MCF 10A (cell line): ENCODE measurements at regions not wholly inside any gene's neighbourhood (a gene's known extent, or its start where the extent isn't known, plus 50 kb on each side); places are given as distances from the start of the nearest gene placed in this dataset.

Experiments
- BruUV-seq: library from RNA; stranded (reverse); fragments of 400-500 nt; replicated peaks from 2 replicates; lab custom pipeline; 2021; lab: Mats Ljungman, UMichigan
- CTCF ChIA-PET: fragments of 300-600 bp; sonication (Branson Sonifier 250); formaldehyde crosslinking; extraction: SDS; loops from one replicate; lab custom pipeline; 2021; ENCODE audit warnings: antibody characterized with exemption, inconsistent platforms; lab: Yijun Ruan, JAX
- POLR2A ChIA-PET: fragments of 300-600, 350-650 bp; sonication (Branson Sonifier 250); formaldehyde crosslinking; extraction: SDS; loops from one replicate; lab custom pipeline; 2020; ENCODE audit warnings: antibody characterized with exemption, inconsistent platforms; lab: Yijun Ruan, JAX
- DNase-seq: peaks from one replicate; pipeline ENCODE4 v3.0.0-alpha.2; 2018; ENCODE audit not compliant: unreplicated experiment
- H3K27ac Mint-ChIP-seq: one replicate; pipeline ENCODE4 v1.8.0; 2022; ENCODE audit warnings: mild to moderate bottlenecking, low read depth, mixed read lengths; ENCODE audit not compliant: unreplicated experiment
- H3K27me3 Mint-ChIP-seq: one replicate; pipeline ENCODE4 v1.8.0; 2022; ENCODE audit warnings: mixed read lengths; ENCODE audit not compliant: insufficient read depth, unreplicated experiment
- H3K36me3 Mint-ChIP-seq: one replicate; pipeline ENCODE4 v1.8.0; 2022; ENCODE audit warnings: mild to moderate bottlenecking, moderate library complexity, mixed read lengths; ENCODE audit not compliant: insufficient read depth, unreplicated experiment
- H3K4me1 Mint-ChIP-seq: one replicate; pipeline ENCODE4 v1.8.0; 2022; ENCODE audit warnings: mixed read lengths; ENCODE audit not compliant: insufficient read depth, unreplicated experiment
- H3K4me3 Mint-ChIP-seq: one replicate; pipeline ENCODE4 v1.8.0; 2022; ENCODE audit warnings: mild to moderate bottlenecking, moderate library complexity, mixed read lengths; ENCODE audit not compliant: unreplicated experiment
- H3K9me3 Mint-ChIP-seq: one replicate; pipeline ENCODE4 v1.8.0; 2022; ENCODE audit warnings: mixed read lengths; ENCODE audit not compliant: unreplicated experiment
- intact Hi-C: fragments of 100-400 bp; cut with micrococcal nuclease; formaldehyde crosslinking; loops from 2 replicates; pipeline ENCODE4 v1.14.1; 2022
- TF ChIP-seq, protein P1 (sequence below): fragments of 200-600 bp; IDR thresholded peaks from one replicate; pipeline ENCODE4 v1.8.0; 2022; ENCODE audit warnings: antibody characterized with exemption, mild to moderate bottlenecking; ENCODE audit not compliant: unreplicated experiment

DNA sequence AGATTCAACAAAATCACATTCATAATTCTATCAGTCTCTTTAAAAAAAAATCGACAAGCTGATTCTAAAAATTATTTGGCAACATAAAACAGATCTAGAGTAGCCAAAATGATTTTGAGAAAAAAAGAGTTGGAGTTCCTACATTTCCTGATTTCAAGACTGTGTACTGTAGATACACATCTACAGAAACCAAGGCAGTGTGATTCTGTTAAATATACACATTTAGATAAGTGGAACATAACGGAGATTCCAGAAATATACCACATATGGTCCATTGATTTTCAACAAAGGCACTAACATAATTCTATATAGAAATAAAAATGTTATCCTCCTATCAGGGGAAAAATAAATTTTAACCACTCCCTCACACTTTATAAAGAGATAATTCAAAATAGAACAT is 467.0 kb downstream of the ADRA2A start:
- BruUV-seq, result no TSS peak
- Mint-ChIP-seq H3K9me3 (no peaks in the 10 kb centered on the region), H3K36me3 (no peaks in the 10 kb centered on the region), H3K4me3 (no peak overlapping the region), H3K27me3 (no peaks in the 10 kb centered on the region), H3K27ac (no peak overlapping the region), H3K4me1 (no peaks in the 10 kb centered on the region)
- POLR2A ChIA-PET, result no interaction called here
- DNase-seq, result no peak
- TF ChIP-seq, protein P1, sequence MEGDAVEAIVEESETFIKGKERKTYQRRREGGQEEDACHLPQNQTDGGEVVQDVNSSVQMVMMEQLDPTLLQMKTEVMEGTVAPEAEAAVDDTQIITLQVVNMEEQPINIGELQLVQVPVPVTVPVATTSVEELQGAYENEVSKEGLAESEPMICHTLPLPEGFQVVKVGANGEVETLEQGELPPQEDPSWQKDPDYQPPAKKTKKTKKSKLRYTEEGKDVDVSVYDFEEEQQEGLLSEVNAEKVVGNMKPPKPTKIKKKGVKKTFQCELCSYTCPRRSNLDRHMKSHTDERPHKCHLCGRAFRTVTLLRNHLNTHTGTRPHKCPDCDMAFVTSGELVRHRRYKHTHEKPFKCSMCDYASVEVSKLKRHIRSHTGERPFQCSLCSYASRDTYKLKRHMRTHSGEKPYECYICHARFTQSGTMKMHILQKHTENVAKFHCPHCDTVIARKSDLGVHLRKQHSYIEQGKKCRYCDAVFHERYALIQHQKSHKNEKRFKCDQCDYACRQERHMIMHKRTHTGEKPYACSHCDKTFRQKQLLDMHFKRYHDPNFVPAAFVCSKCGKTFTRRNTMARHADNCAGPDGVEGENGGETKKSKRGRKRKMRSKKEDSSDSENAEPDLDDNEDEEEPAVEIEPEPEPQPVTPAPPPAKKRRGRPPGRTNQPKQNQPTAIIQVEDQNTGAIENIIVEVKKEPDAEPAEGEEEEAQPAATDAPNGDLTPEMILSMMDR, result no peak
- intact Hi-C loops, result no loop called here
- CTCF ChIA-PET, result no interaction called here

DNA sequence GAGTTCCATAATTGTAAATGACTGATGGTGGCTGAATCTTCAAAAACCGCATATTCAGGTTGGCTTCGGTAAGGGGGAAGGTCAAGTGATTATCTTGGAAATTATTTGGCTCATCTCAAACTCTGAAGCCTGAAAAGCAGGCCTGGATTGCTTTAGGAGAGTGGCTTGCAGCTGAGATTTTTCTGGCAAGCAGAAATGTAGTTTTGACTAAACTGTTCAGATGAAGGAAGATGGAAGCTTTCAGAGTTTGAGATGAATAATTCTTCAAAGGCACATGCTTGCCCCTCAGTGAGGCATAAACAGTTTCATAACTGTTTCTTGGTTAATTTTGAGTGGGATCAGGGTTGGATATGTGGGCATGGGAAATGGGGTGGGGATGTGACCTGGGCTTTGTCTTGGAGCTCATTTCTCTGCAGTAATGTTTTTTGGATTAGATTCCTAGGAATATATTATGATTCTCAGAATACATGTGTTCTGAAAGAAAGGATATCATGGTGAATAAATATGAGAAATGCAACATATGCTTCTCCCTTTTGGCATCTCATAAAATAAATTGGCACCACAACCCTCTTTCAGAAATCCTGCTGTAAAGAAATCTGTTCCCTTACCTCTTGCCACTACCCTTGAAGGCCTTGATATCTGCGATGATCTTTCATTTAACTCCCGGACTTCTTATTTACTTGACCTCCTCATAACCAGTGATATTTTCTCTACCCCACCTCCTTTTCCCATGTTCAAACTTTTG is 469.2 kb downstream of the ADRA2A start:
- H3K36me3 Mint-ChIP-seq, result no peaks in the 10 kb centered on the region
- H3K27me3 Mint-ChIP-seq, result no peaks in the 10 kb centered on the region
- no peaks in the 10 kb centered on the region for H3K9me3 Mint-ChIP-seq
- H3K4me3 Mint-ChIP-seq, result no peak overlapping the region
- POLR2A ChIA-PET, result no interaction called here
- no peak overlapping the region for H3K27ac Mint-ChIP-seq
- H3K4me1 Mint-ChIP-seq, result peaks cover 2% of the 10 kb centered on the region
- CTCF ChIA-PET, result interaction anchor here (0.6 kb wide), 1 partner anchor 14 kb away, joined by 3 read pairs; no protein-coding TSS in a partner anchor
- DNase-seq, result no peak
- BruUV-seq, result no TSS peak
- TF ChIP-seq, protein P1, result no peak
- intact Hi-C loops, result no loop called here

DNA sequence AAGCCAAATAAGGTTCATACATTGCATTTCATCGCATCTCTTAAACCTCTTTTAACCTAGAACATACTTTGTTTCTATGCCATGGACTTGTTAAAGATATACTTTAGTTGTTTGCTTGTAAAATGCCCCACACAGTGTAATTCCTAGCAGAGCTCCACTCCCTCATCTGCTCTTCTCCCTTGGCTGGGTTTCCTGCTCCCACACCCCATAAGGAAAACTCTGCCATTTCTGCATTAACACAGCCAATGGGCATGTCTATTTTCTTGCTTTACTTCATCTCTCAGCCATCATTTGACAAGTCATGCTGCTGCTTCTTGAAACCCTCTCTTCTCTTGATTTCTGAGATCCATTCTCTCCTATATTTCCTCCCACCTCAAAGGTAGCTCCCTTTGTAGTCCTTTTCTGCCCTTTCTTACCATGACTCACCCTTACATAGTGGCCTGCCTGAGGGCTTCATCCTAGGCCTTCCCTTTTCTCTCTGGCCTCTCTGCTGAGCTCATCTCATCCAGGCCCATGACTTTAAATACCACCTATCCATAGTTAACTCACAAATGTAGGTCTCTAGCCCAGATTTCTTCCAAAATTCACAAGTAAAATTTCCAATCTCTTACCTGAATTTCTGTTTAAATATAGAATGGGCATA is 471.4 kb downstream of the ADRA2A start:
- Mint-ChIP-seq H3K27me3 (no peaks in the 10 kb centered on the region), H3K4me3 (no peak overlapping the region), H3K4me1 (peaks cover 7% of the 10 kb centered on the region), H3K9me3 (no peaks in the 10 kb centered on the region), H3K27ac (no peak overlapping the region), H3K36me3 (no peaks in the 10 kb centered on the region)
- intact Hi-C loops, result no loop called here
- CTCF ChIA-PET, result interaction anchor here (0.6 to 1.1 kb wide), 5 partner anchors 20 to 472 kb away, joined by 3 to 4 read pairs (median 3); partner anchors contain the start of gene ADRA2A
- DNase-seq, result peak; percentile 20
- TF ChIP-seq, protein P1, result no peak
- POLR2A ChIA-PET, result interaction anchor here (0.7 kb wide), 1 partner anchor 72 kb away, joined by 4 read pairs; no protein-coding TSS in a partner anchor
- BruUV-seq, result no TSS peak

DNA sequence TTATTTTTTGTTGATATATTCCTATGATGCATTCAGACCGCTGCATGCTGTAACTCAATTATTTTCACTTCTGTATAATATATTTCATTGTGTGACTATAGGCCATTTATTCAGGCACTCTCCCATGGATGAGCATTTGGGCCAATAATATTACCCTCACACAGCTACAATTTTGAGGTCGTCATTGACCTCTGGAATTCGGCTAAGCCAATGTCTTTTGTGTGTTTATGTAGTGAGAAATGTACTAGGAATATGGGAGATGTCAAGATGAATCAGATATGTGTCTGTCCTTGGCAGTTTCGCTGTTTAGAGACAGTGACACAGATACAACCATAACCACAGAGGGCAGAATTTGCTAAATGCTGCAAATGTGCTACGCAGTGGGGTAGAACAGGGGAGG is 474.2 kb downstream of the ADRA2A start:
- intact Hi-C loops, result no loop called here
- Mint-ChIP-seq H3K27ac (no peak overlapping the region), H3K4me3 (peak overlapping the region; percentile 1), H3K9me3 (no peaks in the 10 kb centered on the region), H3K27me3 (no peaks in the 10 kb centered on the region), H3K36me3 (no peaks in the 10 kb centered on the region), H3K4me1 (peaks cover 7% of the 10 kb centered on the region)
- POLR2A ChIA-PET, result interaction anchor here (0.6 kb wide), 1 partner anchor 189 kb away, joined by 3 read pairs; no protein-coding TSS in a partner anchor
- BruUV-seq, result no TSS peak
- no peak for DNase-seq
- CTCF ChIA-PET, result no interaction called here
- TF ChIP-seq, protein P1, result no peak
